NB4 (cell line): ENCODE measurements at regions not wholly inside any gene's neighbourhood (a gene's known extent, or its start where the extent isn't known, plus 50 kb on each side); places are given as distances from the start of the nearest gene placed in this dataset.

Source experiments
- MYC ChIP-seq: IDR thresholded peaks from 2 replicates; pipeline ENCODE4 v1.6.1; 2011; ENCODE audit warnings: low read depth, low read length
- TF ChIP-seq, protein P1 (sequence below): IDR thresholded peaks from one replicate; pipeline ENCODE4 v1.5.1; 2012; ENCODE audit warnings: low read depth, low read length

DNA sequence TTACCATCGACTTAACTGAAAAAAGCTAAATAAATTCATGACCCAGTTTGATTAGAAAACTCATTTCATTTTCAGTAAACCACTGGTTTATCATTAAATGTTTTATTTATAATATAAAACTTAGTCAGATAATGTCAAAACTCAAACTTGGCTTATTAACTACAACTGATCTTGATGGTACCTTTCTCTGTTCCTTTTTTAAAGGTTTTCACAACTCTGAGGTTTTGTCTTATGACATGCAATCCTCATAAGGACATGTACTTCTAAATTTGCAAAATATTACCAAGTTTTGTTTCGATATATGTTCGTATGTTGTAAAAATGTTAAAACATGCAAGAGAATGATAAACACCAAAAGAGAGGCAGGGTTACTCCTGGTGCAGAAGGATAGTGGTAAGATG is 82.5 kb upstream of the PDE10A start:
- TF ChIP-seq, protein P1, sequence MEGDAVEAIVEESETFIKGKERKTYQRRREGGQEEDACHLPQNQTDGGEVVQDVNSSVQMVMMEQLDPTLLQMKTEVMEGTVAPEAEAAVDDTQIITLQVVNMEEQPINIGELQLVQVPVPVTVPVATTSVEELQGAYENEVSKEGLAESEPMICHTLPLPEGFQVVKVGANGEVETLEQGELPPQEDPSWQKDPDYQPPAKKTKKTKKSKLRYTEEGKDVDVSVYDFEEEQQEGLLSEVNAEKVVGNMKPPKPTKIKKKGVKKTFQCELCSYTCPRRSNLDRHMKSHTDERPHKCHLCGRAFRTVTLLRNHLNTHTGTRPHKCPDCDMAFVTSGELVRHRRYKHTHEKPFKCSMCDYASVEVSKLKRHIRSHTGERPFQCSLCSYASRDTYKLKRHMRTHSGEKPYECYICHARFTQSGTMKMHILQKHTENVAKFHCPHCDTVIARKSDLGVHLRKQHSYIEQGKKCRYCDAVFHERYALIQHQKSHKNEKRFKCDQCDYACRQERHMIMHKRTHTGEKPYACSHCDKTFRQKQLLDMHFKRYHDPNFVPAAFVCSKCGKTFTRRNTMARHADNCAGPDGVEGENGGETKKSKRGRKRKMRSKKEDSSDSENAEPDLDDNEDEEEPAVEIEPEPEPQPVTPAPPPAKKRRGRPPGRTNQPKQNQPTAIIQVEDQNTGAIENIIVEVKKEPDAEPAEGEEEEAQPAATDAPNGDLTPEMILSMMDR, result no peak
- TF ChIP-seq MYC, result no peak
